Inflammatory macrophage (primary cell): ENCODE measurements at regions not wholly inside any gene's neighbourhood (a gene's known extent, or its start where the extent isn't known, plus 50 kb on each side); places are given as distances from the start of the nearest gene placed in this dataset.

Experiments used
- DNase-seq, 2 donors: peaks; one replicate each; pipeline ENCODE4 v3.0.0-alpha.2; 2020 to 2022

GRCh38 chr7:25638590-25639244 is 410.4 kb upstream of the NPVF start:
- DNase-seq = no peak

GRCh38 chr7:25642849-25643248 is 414.6 kb upstream of the NPVF start:
- DNase-seq = peak; percentile 50 to 55

- DNase-seq = peak; percentile 51 to 54
Observed at GRCh38 chr7:25643286-25643685, 415.0 kb upstream of the NPVF start.

GRCh38 chr7:25643770-25644394 is 415.6 kb upstream of the NPVF start:
- DNase-seq = peak; percentile 50 to 55

GRCh38 chr7:25646726-25647413 is 418.6 kb upstream of the NPVF start:
- no peak for DNase-seq

- DNase-seq = no peak
Observed at GRCh38 chr7:25647872-25648271, 419.6 kb upstream of the NPVF start.

GRCh38 chr7:25652366-25652765 is 424.1 kb upstream of the NPVF start:
- peak in 1 of 2 donors; percentile 2 for DNase-seq

- DNase-seq = no peak
Observed at GRCh38 chr7:25653384-25653783, 425.1 kb upstream of the NPVF start.

GRCh38 chr7:25656071-25656470 is 427.8 kb upstream of the NPVF start:
- no peak for DNase-seq

- DNase-seq = no peak
Observed at GRCh38 chr7:25656581-25657026, 428.3 kb upstream of the NPVF start.

- no peak for DNase-seq
Observed at GRCh38 chr7:25658375-25658774, 430.1 kb upstream of the NPVF start.

GRCh38 chr7:25659841-25660240 is 431.6 kb upstream of the NPVF start:
- no peak for DNase-seq

- DNase-seq = no peak
Observed at GRCh38 chr7:25662841-25663800, 434.8 kb upstream of the NPVF start.

GRCh38 chr7:25663877-25664276 is 435.6 kb upstream of the NPVF start:
- DNase-seq = no peak

- no peak for DNase-seq
Observed at GRCh38 chr7:25664593-25664992, 436.3 kb upstream of the NPVF start.

- DNase-seq = no peak
Observed at GRCh38 chr7:25665374-25665773, 437.1 kb upstream of the NPVF start.

GRCh38 chr7:25665903-25666670 is 437.8 kb upstream of the NPVF start:
- DNase-seq = no peak

- DNase-seq = no peak
Observed at GRCh38 chr7:25666671-25667060, 438.4 kb upstream of the NPVF start.

GRCh38 chr7:25669281-25669781 is 441.0 kb upstream of the NPVF start:
- no peak for DNase-seq

- DNase-seq = no peak
Observed at GRCh38 chr7:25669961-25670841, 441.9 kb upstream of the NPVF start.

GRCh38 chr7:25671111-25671510 is 442.8 kb upstream of the NPVF start:
- DNase-seq = no peak
